Activated effector memory CD4-positive, alpha-beta T cell treated with anti-CD3 and anti-CD28 coated beads, Interleukin-2, amount 50 U/mL, for 16 hours (primary cell): ENCODE measurements at regions not wholly inside any gene's neighbourhood (a gene's known extent, or its start where the extent isn't known, plus 50 kb on each side); places are given as distances from the start of the nearest gene placed in this dataset.

Experiments used
- DNase-seq: peaks from one replicate; pipeline ENCODE4 v3.0.0-alpha.2; 2020

GRCh38 chr6:156725712-156726111, 51.5 kb upstream of the ARID1B start:
- no peak for DNase-seq

- DNase-seq = no peak
Observed at GRCh38 chr6:156720691-156721685, 56.2 kb upstream of the ARID1B start.

GRCh38 chr6:156719720-156720563, 57.2 kb upstream of the ARID1B start:
- DNase-seq = peak; percentile 88

GRCh38 chr6:156719395-156719719, 57.8 kb upstream of the ARID1B start:
- no peak for DNase-seq

DNA sequence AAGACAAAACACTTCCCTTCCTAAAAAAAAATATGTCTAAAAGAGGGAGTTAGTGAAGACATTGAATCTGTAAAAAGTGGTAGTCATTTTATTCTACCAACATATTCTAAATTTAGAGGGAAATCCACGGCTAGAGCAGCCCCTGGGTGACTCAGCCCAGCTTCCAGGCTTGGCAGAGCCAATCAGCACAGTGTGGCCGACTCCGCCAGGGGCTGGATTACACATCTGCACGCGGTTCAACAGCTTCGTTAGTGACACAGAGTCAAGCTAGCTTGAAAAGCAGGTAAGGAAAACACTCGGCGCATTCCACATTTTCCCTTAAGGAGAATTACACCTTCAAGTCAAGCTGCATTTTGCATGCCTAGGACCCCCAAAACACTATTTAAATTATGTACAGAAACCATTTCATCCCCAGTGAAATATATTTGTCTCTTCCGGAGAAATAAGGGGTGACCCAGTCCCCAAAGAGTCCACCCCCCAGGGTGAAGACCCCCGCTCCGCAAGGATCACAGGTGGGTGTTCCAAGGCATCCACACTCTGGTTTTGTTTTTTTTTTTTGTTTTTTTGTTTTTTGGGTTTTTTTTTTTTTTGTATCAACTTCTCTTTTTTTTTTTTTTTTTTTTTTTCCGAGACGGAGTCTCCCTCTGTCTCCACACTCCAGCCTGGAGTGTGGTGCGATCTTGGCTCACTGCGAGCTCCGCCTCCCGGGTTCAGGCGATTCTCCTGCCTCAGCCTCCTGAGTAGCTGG, 58.4 kb upstream of the ARID1B start:
- DNase-seq = no peak

DNA sequence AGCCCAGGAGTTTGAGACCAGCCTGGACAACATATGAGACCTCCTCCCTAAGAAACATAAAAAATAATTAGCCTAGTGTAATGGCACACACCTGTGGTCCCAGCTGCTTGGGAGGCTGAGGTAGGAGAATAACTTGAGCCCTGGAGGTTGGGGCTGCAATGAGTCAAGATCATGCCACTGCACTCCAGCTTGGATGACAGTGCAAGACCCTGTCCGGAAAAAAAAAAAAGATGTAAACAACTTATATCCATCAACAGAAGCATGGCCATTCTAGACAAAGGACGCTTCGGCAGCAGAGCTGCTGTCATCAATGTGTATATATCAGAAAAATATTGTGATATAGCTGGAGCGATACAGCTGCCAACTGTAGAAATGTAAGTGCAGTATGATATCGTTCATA, 59.6 kb upstream of the ARID1B start:
- DNase-seq = no peak

- no peak for DNase-seq
Observed at GRCh38 chr6:156715839-156716238, 61.3 kb upstream of the ARID1B start.

- no peak for DNase-seq
Observed at GRCh38 chr6:156713548-156713947, 63.6 kb upstream of the ARID1B start.

DNA sequence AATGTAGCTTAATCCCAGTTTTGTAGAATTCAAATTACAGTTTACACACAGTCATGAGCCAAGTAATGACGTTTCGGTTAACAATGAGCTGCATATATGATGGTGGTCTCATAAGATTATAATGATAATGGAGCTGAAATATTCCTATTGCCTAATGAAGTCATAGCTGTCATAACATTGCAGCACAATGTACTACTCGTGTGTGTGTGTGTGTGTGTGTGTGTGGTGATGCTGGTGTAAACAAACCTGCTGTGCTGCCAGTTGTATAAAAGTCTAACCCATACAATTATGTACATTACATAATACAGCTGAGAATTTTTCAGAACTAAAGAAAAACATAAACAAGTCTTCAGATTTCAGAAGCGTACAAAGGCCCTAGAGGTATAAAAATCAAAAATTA, 66.7 kb upstream of the ARID1B start:
- DNase-seq = no peak

GRCh38 chr6:156707818-156708217, 69.4 kb upstream of the ARID1B start:
- DNase-seq = no peak

DNA sequence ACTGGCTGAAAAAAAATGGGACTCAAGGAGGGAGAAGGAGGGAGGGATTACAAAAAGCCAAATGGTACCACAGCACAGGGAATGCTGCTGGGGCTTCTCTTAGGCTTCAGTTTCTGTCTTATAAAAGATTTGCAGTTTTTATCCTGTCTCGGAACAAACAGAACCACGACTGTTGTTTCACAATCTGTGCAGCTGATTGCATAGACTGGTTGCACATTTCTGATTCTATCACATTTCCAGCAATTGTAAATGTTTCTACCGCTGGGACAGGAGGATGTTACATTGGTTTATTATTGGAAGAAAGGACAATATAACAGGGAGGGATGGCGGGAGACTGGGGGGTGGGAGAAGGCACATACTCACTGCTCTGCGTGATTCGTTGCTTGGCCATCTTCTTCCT, 73.5 kb upstream of the ARID1B start:
- no peak for DNase-seq

DNA sequence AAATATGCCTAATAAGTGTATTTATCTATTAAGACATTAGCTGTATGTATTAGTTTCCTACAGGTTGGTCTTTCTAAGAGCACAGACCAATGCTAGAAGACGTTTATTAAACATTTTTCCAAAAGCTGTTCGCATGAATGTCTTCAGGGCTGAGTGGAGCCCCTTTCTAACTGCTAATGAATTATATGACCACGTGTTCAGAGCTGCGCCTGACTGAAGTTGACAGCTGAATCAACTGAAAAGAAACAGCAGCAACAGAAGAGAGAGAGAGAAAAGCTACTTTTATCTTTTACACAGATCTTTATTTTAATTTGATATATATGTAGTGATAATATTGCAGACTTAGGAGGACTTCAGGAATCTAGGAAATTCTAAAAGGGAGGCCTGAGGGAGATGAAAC, 75.2 kb upstream of the ARID1B start:
- DNase-seq = no peak

DNA sequence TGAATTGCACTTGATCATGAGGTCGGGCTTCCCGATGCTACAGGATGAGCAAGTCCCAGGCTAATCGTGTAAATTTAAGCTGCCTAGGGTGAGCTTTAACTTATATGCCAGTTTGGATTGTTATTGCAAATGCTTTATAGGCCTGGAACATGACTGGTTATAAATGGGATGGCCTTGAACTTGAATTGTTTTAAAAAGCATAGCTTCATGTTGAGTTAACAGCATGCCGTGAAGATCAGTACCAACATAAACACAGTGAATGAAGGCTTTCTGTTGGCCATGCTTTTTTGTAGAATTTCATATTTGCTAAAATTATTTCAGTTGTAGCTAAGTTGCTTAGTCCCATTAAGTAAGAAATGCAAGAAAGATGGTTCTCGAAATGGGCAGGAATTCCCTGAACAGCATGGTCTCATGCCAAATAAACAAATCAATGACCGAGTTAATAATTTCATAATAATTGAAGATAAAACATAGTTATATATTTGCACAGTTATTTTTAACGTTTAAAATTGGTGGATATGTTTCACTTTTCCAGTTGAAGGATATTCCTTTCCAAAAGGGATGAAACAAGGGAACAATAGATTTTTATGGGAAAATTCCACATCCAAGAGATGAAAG, 76.6 kb upstream of the ARID1B start:
- DNase-seq = no peak

GRCh38 chr6:156699935-156700334, 77.2 kb upstream of the ARID1B start:
- DNase-seq = no peak

DNA sequence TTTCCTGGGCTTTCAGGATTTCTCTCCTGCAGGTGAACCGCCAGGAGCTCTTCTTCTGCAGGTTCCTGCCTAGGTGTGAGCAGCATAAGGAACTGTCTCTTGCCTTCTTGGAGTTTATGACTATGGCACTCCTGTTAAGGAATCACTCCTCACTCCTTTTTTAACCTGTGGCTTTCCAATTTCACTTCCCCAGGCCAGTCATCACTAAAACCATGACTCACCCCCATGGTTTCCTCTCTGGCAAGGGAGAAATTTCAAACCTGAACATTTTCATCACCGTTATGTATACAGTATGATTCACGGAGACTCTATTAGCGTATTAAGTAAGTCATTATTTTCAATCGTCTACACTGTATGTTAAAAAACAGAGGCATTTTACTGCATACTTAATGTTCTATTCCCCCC, 78.2 kb upstream of the ARID1B start:
- DNase-seq = no peak

- DNase-seq = no peak
Observed at GRCh38 chr6:156698239-156699016, 78.8 kb upstream of the ARID1B start.

GRCh38 chr6:156697225-156697830, 79.8 kb upstream of the ARID1B start:
- no peak for DNase-seq

GRCh38 chr6:156695742-156696141, 81.4 kb upstream of the ARID1B start:
- DNase-seq = no peak

DNA sequence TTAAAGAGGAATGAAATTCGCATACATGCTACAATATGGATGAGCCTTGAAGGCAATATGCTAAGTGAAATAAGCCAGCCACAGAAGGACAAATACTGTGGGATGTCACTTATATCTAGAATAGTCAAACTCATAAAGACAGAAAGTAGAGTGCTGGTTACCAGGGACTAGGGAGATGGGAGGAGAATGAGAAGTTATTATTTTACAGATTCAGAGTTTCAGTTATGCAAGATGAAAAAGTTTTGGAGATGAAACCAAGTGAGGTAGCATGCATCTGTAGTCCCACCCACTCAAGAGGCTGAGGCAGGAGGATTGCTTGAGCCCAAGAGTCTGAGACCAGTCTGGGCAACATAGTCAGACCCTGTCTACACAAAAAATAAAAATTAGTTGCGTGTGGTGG, 82.5 kb upstream of the ARID1B start:
- DNase-seq = no peak

- DNase-seq = no peak
Observed at GRCh38 chr6:156691018-156691417, 86.2 kb upstream of the ARID1B start.

DNA sequence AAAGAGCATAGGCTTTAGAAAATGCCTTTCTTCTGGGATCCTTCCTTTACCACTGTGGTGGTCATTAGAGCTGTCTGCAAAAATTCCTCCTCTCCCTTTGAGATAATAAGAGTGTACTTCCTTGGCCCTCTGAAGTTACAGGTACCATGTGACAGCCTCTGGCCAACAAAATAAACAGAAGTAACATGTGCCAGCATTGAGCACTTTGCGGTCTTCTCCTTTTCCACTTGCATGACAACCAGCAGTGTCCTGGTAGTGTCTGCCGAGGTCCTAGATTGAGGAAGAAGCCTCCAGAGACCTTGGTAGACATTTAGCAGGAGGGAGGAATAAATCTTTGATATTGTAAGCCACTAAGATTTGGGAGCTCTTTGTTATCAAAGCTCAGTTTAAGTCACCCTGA, 87.5 kb upstream of the ARID1B start:
- DNase-seq = no peak

- no peak for DNase-seq
Observed at GRCh38 chr6:156688620-156688971, 88.6 kb upstream of the ARID1B start.
